ENCODE measurements at regions not wholly inside any gene's neighbourhood (a gene's known extent, or its start where the extent isn't known, plus 50 kb on each side); places are given as distances from the start of the nearest gene placed in this dataset.

- DNase-seq: no peak
These were observed 154.7 kb downstream of the KTN1 start for GRCh38 chr14:55734731-55735130.

DNA sequence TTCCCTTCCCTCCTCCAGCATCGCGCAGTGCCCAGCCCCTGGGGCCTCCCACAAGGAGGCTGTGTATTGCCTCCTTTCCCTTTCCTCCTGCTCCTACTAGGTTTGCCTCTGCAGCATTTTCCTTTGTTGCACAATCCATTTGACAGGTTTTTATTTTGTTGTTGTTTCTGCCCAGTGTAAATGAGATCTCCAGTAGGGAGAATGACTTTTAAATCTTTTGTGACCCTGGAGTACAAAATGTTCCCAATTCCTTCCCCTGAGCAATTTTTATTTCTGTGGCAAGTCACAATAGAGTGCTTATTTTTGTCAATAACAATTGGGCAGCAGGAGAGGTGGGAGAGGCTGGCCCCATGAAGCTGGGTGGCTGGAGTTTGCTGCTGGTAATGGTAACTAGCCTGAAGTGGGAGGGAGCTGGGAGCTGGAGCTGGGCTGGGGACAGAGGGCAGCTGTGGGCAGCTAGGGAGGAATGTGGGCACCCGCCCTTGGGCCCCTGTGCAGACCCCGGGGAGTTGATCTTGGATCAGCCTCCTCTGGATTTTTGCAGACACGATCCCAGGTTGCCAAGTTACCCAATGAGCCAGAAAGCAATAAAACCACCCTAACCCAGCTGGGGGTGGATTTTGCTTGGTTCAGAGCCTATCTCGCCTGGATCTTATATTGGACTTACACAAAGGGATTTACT lies 160.1 kb downstream of the KTN1 start:
- DNase-seq: no peak

- DNase-seq: no peak
These were observed 160.6 kb downstream of the KTN1 start for GRCh38 chr14:55740649-55740989.

- DNase-seq: no peak
These were observed 161.2 kb downstream of the KTN1 start for GRCh38 chr14:55741240-55741639.

GRCh38 chr14:55743551-55743950 lies 163.5 kb downstream of the KTN1 start:
- DNase-seq: no peak

- DNase-seq: no peak
These were observed 164.3 kb downstream of the KTN1 start for GRCh38 chr14:55744321-55744720.

DNA sequence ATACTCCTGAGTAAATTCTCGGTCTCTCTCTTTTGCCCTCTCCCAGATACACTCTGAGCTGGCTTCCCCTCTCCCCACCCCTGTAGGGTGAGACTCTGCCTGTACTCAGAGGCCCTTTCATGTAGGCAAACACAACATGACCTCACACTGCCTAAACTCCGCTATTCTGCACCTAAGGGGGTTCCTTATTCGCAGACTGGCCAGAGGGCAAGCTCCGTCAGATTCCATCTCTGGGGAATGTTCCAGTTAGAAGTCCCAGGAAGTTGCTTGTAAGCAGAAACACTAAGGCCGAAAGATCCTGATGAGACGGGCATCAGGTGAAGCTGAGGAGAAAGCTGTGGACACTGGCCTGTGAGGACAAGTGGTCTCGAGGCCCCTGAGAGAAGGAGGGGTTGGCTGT lies 165.9 kb downstream of the KTN1 start:
- DNase-seq: no peak

DNA sequence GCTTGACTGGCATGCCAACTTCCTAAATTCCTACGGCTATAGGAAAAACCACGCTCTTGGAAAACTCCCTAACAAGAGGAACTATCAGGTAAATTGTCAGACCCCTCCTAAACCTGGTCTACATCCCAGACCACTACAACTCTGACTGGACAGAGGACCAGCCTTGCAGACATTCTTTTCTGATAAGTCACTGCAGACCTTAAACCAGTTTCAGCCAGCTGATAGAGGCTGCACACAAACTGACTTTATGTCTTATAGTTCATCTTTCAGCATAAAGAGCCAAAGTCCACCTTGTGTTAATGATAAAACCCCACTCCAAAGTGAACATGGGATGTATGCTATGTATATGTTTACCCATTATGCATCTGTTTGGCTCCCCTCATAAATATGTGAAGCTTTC lies 166.6 kb downstream of the KTN1 start:
- DNase-seq: no peak

GRCh38 chr14:55747186-55747585 lies 167.2 kb downstream of the KTN1 start:
- no peak for DNase-seq

DNA sequence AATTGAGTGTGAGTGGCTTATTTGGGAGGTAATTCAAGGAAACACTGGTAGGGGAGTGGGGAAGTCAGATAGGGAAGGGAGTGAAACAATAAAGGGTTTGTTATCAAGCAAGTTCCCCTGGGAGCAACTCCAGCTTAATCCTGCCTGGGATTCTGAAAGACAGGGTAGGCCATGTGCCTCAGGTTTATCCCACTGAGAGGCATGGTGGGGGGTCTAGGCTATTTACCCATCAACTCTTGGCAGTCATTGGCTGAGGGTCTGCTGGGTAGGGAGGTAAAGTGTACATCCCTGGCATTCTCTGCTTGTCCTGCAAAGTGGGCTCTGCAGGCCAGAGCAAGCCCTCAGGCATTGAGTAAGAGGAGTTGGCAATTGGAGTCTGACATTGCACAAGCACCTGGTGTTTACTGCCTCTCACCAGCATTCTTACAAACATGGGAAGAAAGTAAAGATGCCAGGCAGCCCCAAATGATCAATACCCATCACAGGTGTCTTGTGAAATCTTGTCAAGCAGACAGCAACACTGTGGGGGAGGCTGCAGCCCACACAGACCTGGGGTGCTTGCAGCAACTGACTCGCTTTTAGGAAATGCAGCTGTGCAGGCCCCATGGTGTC lies 169.3 kb downstream of the KTN1 start:
- no peak for DNase-seq

GRCh38 chr14:55749946-55750345 lies 169.9 kb downstream of the KTN1 start:
- no peak for DNase-seq

DNA sequence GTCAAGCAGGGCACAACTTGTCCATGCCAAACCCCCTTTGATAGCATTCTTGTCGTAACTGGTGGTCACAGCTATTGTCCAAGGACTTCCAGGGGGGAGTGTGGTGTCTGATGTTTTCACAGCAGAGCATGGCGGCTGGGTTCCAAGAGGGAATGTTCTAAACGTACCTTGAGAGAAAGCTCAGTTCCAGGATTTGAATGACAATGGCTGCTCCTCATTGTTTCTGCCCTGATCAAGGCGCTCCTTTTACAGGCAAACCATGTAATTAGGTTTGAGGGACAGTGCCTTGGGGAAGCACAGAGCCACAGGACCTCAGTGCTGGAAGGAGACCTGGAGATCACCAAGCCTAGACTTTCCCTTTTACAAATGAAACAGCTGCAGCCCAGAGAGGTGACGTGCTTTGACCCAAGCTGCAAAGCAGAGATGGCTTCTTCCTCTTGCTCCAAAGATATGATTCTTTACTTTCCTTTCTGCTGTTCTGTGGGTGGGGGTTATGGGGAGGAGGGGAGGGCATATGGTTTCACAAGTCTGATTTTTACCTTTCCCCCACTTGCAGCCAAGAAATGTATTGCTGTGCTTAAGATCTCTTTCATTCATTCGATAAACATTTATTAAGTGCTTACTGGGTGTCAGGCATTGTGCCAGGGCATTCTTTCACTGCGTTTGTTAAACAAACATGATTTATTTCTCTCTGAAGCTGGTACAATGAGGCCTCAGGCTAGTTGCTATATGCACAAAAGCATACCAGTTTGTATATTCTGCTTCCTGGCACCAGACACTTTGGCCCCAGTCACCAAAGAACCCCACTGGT lies 172.8 kb downstream of the KTN1 start:
- no peak for DNase-seq

DNA sequence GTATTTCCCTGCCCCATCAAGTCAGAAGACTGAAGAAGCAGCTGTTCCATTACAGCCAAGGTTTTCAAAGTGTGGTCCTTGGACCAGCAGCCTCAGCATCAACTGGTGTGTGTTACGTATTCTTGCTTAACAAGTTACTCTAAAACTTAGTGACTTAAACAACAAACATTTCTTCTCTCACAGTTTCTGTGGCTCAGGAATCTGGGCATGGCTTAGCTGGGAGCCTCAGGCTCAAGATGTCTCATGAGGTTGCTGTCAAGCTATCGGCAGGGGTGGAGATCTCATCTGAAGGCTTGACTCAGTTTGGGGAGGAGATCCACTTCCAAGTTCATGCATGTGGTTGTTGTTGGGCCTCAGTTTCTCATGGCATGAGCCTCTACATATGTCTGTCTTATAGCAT lies 174.5 kb downstream of the KTN1 start:
- no peak for DNase-seq

- no peak for DNase-seq
These were observed 174.9 kb downstream of the KTN1 start for GRCh38 chr14:55754871-55755270.

DNA sequence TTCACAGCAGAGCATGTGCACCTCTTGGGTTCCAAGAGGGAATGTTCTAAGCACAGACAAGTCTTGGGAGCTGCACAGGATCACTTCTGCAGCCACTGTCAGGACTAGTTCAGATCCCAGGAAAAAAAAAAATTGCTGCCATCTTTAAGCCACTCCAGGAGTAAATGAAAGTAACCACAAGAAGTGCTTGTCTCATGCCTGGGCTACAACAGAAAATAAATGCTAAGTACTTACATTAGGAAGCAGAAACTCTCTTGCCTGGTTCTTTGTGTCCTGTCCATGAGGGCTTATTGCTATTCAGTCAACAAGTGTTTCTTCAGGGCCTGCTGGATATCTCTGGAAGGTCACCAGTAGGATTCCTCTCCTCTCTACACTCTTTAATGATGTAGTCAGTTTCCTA lies 176.1 kb downstream of the KTN1 start:
- no peak for DNase-seq

DNA sequence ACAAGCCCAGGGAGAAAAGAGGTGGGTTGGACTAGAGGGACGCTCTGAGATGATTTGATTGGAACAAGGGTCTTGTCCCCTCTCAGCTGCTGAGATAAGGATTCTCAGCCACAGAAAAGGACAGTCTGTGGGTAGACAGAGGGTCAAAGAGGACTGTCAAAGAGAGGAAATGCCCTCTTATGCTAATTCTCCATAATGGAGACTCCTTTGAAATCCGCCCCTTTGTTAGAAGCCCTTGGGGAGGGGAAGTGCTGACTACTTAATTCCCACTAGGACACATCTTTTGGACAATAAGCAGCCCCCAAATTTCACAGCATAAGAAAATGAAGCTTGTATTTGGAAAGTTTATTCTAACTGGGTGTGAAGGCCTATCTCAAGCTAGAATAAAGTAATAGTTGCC lies 176.6 kb downstream of the KTN1 start:
- DNase-seq: no peak

GRCh38 chr14:55758796-55759195 lies 178.8 kb downstream of the KTN1 start:
- DNase-seq: no peak

GRCh38 chr14:55760789-55761566 lies 181.0 kb downstream of the KTN1 start:
- no peak for DNase-seq

GRCh38 chr14:55761651-55762050 lies 181.6 kb downstream of the KTN1 start:
- no peak for DNase-seq

GRCh38 chr14:55762595-55763232 lies 182.7 kb downstream of the KTN1 start:
- peak; percentile 44 for DNase-seq

- DNase-seq: no peak
These were observed 184.8 kb downstream of the KTN1 start for GRCh38 chr14:55764784-55765183.

DNA sequence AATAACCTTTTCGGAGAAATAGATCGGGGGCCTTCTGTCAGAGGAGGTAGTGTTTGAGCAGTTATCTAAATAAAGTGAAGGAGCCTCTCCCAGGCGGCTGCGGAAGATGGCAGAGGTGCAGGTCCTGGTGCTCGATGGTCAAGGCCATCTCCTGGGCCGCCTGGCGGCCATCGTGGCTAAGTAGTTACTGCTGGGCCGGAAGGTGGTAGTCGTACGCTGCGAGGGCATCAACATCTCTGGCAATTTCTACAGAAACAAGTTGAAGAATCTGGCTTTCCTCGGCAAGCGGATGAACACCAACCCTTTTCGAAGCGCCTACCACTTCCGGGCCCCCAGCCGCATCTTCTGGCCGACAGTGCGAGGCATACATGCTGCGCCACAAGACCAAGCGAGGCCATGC lies 186.1 kb downstream of the KTN1 start:
- DNase-seq: no peak

- DNase-seq: no peak
These were observed 187.3 kb downstream of the KTN1 start for GRCh38 chr14:55767286-55767685.
